H1 (cell line): ENCODE measurements at regions not wholly inside any gene's neighbourhood (a gene's known extent, or its start where the extent isn't known, plus 50 kb on each side); places are given as distances from the start of the nearest gene placed in this dataset.

Experiments used
- CTCF ChIA-PET: fragments of 300-600 bp; sonication (Branson Sonifier 250); formaldehyde crosslinking; loops from one replicate; lab custom pipeline; 2021; ENCODE audit not compliant: partially characterized antibody; lab: Charles Lee
- POLR2A ChIA-PET: fragments of 300-600 bp; sonication (Branson Sonifier 250); formaldehyde crosslinking; loops from one replicate; lab custom pipeline; 2021; ENCODE audit warnings: inconsistent platforms; ENCODE audit not compliant: partially characterized antibody; lab: Charles Lee
- DNase-seq, 2 experiments: peaks; one replicate each; pipeline versions ENCODE4 v3.0.0 to v3.0.0-alpha.2; 2010 to 2022; ENCODE audit warnings: low spot score in 2 of 2, low read depth in 1 of 2, mixed read lengths in 1 of 2
- FAIRE-seq: peaks from 2 replicates; lab custom pipeline; 2011; peaks lifted over from hg19 to GRCh38; lab: Jason Lieb, UNC
- H2AFZ ChIP-seq: 2 replicates; pipeline ENCODE4 v1.8.1; 2012; ENCODE audit warnings: low read length, inconsistent platforms
- H2AK5ac ChIP-seq: 2 replicates; pipeline ENCODE4 v1.6.1; 2013; ENCODE audit warnings: low read depth, low read length
- H2BK120ac ChIP-seq: replicated peaks from 2 replicates; pipeline ENCODE3; 2013; ENCODE audit warnings: low read depth, low read length, inconsistent platforms
- H2BK12ac ChIP-seq: 2 replicates; pipeline ENCODE4 v1.6.1; 2013; ENCODE audit warnings: low read depth, low read length
- H2BK15ac ChIP-seq: 2 replicates; pipeline ENCODE4 v1.6.1; 2013; ENCODE audit warnings: low read length
- H2BK20ac ChIP-seq: 2 replicates; pipeline ENCODE4 v1.6.1; 2013; ENCODE audit warnings: low read length
- H2BK5ac ChIP-seq: 2 replicates; pipeline ENCODE4 v1.6.1; 2013; ENCODE audit warnings: low read depth, low read length
- H3K14ac ChIP-seq: 2 replicates; pipeline ENCODE4 v1.6.1; 2013; ENCODE audit warnings: inconsistent platforms; ENCODE audit not compliant: insufficient read length
- H3K18ac ChIP-seq: 2 replicates; pipeline ENCODE4 v1.6.1; 2013; ENCODE audit warnings: low read length; ENCODE audit errors: extremely low read depth
- H3K23ac ChIP-seq: 2 replicates; pipeline ENCODE4 v1.6.1; 2013; ENCODE audit warnings: inconsistent platforms; ENCODE audit not compliant: insufficient read length
- H3K23me2 ChIP-seq: 2 replicates; pipeline ENCODE4 v1.6.1; 2013; ENCODE audit warnings: low read depth, low read length
- H3K27ac ChIP-seq: 2 replicates; pipeline ENCODE4 v1.6.1; 2011; ENCODE audit warnings: low read depth, low read length, inconsistent platforms
- H3K27me3 ChIP-seq, 4 experiments: replicated peaks in 1 of 4; 1 replicate in 1 of 4; 2 replicates in 3 of 4; pipeline versions ENCODE4 v1.6.1 to v1.8.1; 2011 to 2013; ENCODE audit warnings: low read length in 3 of 4, mild to moderate bottlenecking in 3 of 4, inconsistent platforms in 2 of 4, mixed read lengths in 2 of 4, moderate library complexity in 1 of 4; ENCODE audit not compliant: control insufficient read depth in 3 of 4, insufficient read depth in 3 of 4; ENCODE audit errors: extremely low read depth in 1 of 4
- H3K36me3 ChIP-seq, 4 experiments: 2 replicates each; pipeline versions ENCODE4 v1.6.1 to v1.8.1; 2011 to 2013; ENCODE audit warnings: mild to moderate bottlenecking in 4 of 4, low read length in 3 of 4, moderate library complexity in 2 of 4, control low read depth in 1 of 4, inconsistent platforms in 1 of 4; ENCODE audit not compliant: insufficient read depth in 4 of 4, control insufficient read depth in 2 of 4
- H3K4ac ChIP-seq: replicated peaks from 2 replicates; pipeline ENCODE3; 2013; ENCODE audit warnings: low read length, low read depth, mixed read lengths, inconsistent platforms; ENCODE audit not compliant: insufficient read length
- H3K4me1 ChIP-seq, 4 experiments: replicated peaks in 1 of 4; 1 replicate in 1 of 4; 2 replicates in 3 of 4; pipeline versions ENCODE4 v1.6.1 to v1.8.1; 2011 to 2013; ENCODE audit warnings: low read length in 3 of 4, inconsistent platforms in 2 of 4, mixed read lengths in 1 of 4; ENCODE audit not compliant: insufficient read depth in 4 of 4, control insufficient read depth in 3 of 4
- H3K4me2 ChIP-seq, 2 experiments: 2 replicates each; pipeline versions ENCODE4 v1.6.1 to v1.8.1; 2011 to 2013; ENCODE audit warnings: low read depth in 2 of 2, low read length in 2 of 2, control low read depth in 1 of 2, inconsistent platforms in 1 of 2, mild to moderate bottlenecking in 1 of 2; ENCODE audit not compliant: insufficient read depth in 1 of 2
- H3K4me3 ChIP-seq, 4 experiments: fragments of 200-600, 300-600 bp in 1 of 4; sonication (generic), shearing (Covaris generic), sonication (Bioruptor Twin) in 1 of 4; 2 replicates each; pipeline versions ENCODE4 v1.5.1 to v1.8.1; 2011 to 2016; ENCODE audit warnings: low read length in 4 of 4, low read depth in 3 of 4, control low read depth in 2 of 4, inconsistent platforms in 2 of 4, mild to moderate bottlenecking in 2 of 4, mixed read lengths in 1 of 4, moderate library complexity in 1 of 4; ENCODE audit not compliant: insufficient read depth in 2 of 4; ENCODE audit errors: extremely low read depth in 1 of 4
- H3K56ac ChIP-seq: replicated peaks from 2 replicates; pipeline ENCODE3; 2013; ENCODE audit warnings: low read depth, mild to moderate bottlenecking, mixed read lengths, low read length, inconsistent platforms; ENCODE audit not compliant: insufficient read length
- H3K79me1 ChIP-seq: 2 replicates; pipeline ENCODE4 v1.6.1; 2013; ENCODE audit warnings: low read depth, low read length, control low read depth
- H3K79me2 ChIP-seq, 2 experiments: 2 replicates each; pipeline versions ENCODE4 v1.6.1 to v1.8.1; 2012 to 2013; ENCODE audit warnings: low read length in 2 of 2, mild to moderate bottlenecking in 2 of 2, inconsistent platforms in 1 of 2; ENCODE audit not compliant: insufficient read depth in 2 of 2, control insufficient read depth in 1 of 2
- H3K9ac ChIP-seq, 4 experiments: replicated peaks in 1 of 4; 1 replicate in 1 of 4; 2 replicates in 3 of 4; pipeline versions ENCODE4 v1.6.1 to v1.8.1; 2011 to 2013; ENCODE audit warnings: low read depth in 3 of 4, low read length in 3 of 4, control low read depth in 2 of 4, mild to moderate bottlenecking in 2 of 4, moderate library complexity in 2 of 4, inconsistent platforms in 1 of 4; ENCODE audit errors: extremely low read depth in 1 of 4
- H3K9me3 ChIP-seq, 2 experiments: 2 replicates each; pipeline versions ENCODE4 v1.6.1 to v1.8.1; 2012 to 2013; ENCODE audit warnings: mild to moderate bottlenecking in 2 of 2, moderate library complexity in 2 of 2, control low read depth in 1 of 2, inconsistent platforms in 1 of 2, low read depth in 1 of 2, low read length in 1 of 2, mixed read lengths in 1 of 2; ENCODE audit not compliant: insufficient read depth in 2 of 2
- H4K20me1 ChIP-seq, 2 experiments: replicated peaks in 1 of 2; 2 replicates each; pipeline versions ENCODE3 to v1.8.1; 2011 to 2013; ENCODE audit warnings: inconsistent platforms in 2 of 2, low read length in 2 of 2, mild to moderate bottlenecking in 1 of 2; ENCODE audit not compliant: insufficient read depth in 2 of 2, control insufficient read depth in 1 of 2
- H4K5ac ChIP-seq: 2 replicates; pipeline ENCODE4 v1.6.1; 2013; ENCODE audit warnings: low read length, low read depth, mixed read lengths, inconsistent platforms; ENCODE audit not compliant: insufficient read length
- H4K8ac ChIP-seq: 2 replicates; pipeline ENCODE4 v1.8.0; 2013; ENCODE audit warnings: mild to moderate bottlenecking, moderate library complexity, low read length, inconsistent platforms; ENCODE audit not compliant: insufficient read depth; ENCODE audit errors: extremely low read depth
- H4K91ac ChIP-seq: replicated peaks from 2 replicates; pipeline ENCODE3; 2013; ENCODE audit warnings: low read length, mixed read lengths, inconsistent platforms; ENCODE audit not compliant: insufficient read length
- CHD1 ChIP-seq: IDR thresholded peaks from 2 replicates; pipeline ENCODE4 v1.6.1; 2012; ENCODE audit warnings: low read depth, low read length, improper control_type of control experiment
- GTF2F1 ChIP-seq: IDR thresholded peaks from 2 replicates; pipeline ENCODE4 v1.6.1; 2012; ENCODE audit warnings: low read depth, low read length, improper control_type of control experiment, borderline replicate concordance
- RAD21 ChIP-seq, 2 experiments: IDR thresholded peaks in 1 of 2; conservative IDR thresholded peaks in 1 of 2; 2 replicates each; pipeline ENCODE4 v1.6.1; 2011; ENCODE audit warnings: low read depth in 2 of 2, low read length in 2 of 2, improper control_type of control experiment in 1 of 2, inconsistent platforms in 1 of 2, mild to moderate bottlenecking in 1 of 2, moderate library complexity in 1 of 2
- RNF2 ChIP-seq: fragments of 200-900, 300-1000 bp; sonication (generic); IDR thresholded peaks from 2 replicates; pipeline ENCODE4 v1.7.1; 2016; ENCODE audit warnings: borderline replicate concordance, low read depth, mild to moderate bottlenecking, antibody characterized with exemption, low read length; ENCODE audit not compliant: poor library complexity, severe bottlenecking; ENCODE audit errors: missing control alignments
- SIRT6 ChIP-seq: IDR thresholded peaks from one replicate; pipeline ENCODE4 v1.7.1; 2012; ENCODE audit warnings: low read length, inconsistent platforms
- SRF ChIP-seq: IDR thresholded peaks from 2 replicates; pipeline ENCODE4 v1.6.1; 2011; ENCODE audit warnings: mild to moderate bottlenecking, low read depth, low read length, moderate library complexity
- TAF1 ChIP-seq: IDR thresholded peaks from 2 replicates; pipeline ENCODE4 v1.6.1; 2011; ENCODE audit warnings: mild to moderate bottlenecking, low read depth, low read length
- WGBS, 2 experiments: shearing (Covaris generic) in 1 of 2; methylation state at CpG; one replicate each; pipeline versions ENCODE4 v1.1.6 to v1.1.7; 2013 to 2015; ENCODE audit warnings: low lambda C conversion rate in 2 of 2, mixed read lengths in 2 of 2, inconsistent platforms in 1 of 2, low coverage in 1 of 2, missing lambda C conversion rate in 1 of 2; ENCODE audit not compliant: insufficient replicate concordance in 2 of 2, insufficient coverage in 1 of 2, insufficient read length in 1 of 2; ENCODE audit errors: extremely low coverage in 1 of 2, missing lambda C conversion rate in 1 of 2; 5-methylcytosine and 5-hydroxymethylcytosine counted together
- TF ChIP-seq, protein P1 (sequence below): IDR thresholded peaks from 2 replicates; pipeline ENCODE4 v1.6.1; 2012; ENCODE audit warnings: low read length, inconsistent platforms
- TF ChIP-seq, protein P2 (sequence below): IDR thresholded peaks from 2 replicates; pipeline ENCODE4 v1.6.1; 2011; ENCODE audit warnings: low read depth, mild to moderate bottlenecking, low read length; ENCODE audit not compliant: insufficient read depth
- TF ChIP-seq, protein P3 (sequence below): IDR thresholded peaks from 2 replicates; pipeline ENCODE4 v1.6.1; 2011; ENCODE audit warnings: low read length, improper control_type of control experiment

DNA sequence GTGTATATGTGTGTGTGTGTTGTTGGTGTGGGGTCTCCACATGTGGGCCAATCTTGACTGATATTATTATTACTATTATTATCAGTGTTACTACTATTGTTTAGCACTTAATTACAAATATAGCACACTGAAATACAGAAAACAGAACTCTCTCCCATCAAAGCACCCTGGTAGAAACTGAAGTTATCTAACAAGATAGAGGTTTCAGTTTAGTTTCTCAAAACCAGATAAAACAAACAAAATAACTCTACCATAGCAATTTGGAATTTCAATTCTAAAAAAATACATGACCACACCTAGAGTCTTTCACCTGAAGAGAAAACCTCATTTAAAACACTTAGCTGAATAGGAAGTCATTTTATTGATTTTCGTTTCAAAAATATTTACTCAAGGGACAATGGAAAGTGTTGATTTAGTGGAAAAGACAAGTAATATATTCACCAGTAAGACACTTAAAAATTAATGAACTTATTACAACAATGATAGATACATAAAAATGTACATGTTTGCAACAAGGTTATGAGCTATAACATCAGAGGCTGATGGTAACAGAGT, 252.3 kb downstream of the PDHA2 start:
- WGBS, 2 experiments = 90% methylated on average over 1 of the region's 1 CpG; no CpG with 5 or more reads in 1 of the 2 experiments
- CTCF ChIA-PET = no interaction called here
- Histone ChIP-seq H2BK20ac (no peak overlapping the region), H2BK120ac (no peak overlapping the region), H2BK5ac (no peak overlapping the region), H3K4me2 (no peak overlapping the region), H3K14ac (no peak overlapping the region), H3K4me3 (no peak overlapping the region), H3K79me2 (no peaks in the 10 kb centered on the region), H4K91ac (no peak overlapping the region), H3K9me3 (no peaks in the 10 kb centered on the region), H4K20me1 (no peaks in the 10 kb centered on the region), H3K79me1 (no peaks in the 10 kb centered on the region), H3K27me3 (no peaks in the 10 kb centered on the region), H2AFZ (no peak overlapping the region), H3K56ac (no peak overlapping the region), H3K4ac (no peak overlapping the region), H2AK5ac (no peak overlapping the region), H3K23me2 (no peaks in the 10 kb centered on the region), H3K18ac (no peak overlapping the region), H3K4me1 (no peaks in the 10 kb centered on the region), H4K5ac (no peak overlapping the region), H3K36me3 (no peaks in the 10 kb centered on the region), H4K8ac (no peak overlapping the region), H2BK15ac (no peak overlapping the region), H2BK12ac (no peak overlapping the region), H3K23ac (no peak overlapping the region), H3K9ac (no peak overlapping the region), H3K27ac (no peak overlapping the region)
- DNase-seq = no peak
- POLR2A ChIA-PET = no interaction called here
- no peak for FAIRE-seq
- TF ChIP-seq SIRT6 (no peak), RAD21 (IDR thresholded peaks at IDR 0.05 in 1 of 2, conservative IDR thresholded peaks at IDR 0.05 in 1 of 2; ENCODE audit: low read depth in 2 of 2, low read length in 2 of 2) (no peak), GTF2F1 (no peak), SRF (no peak), RNF2 (no peak), CHD1 (no peak), TAF1 (no peak)
- TF ChIP-seq, protein P1, sequence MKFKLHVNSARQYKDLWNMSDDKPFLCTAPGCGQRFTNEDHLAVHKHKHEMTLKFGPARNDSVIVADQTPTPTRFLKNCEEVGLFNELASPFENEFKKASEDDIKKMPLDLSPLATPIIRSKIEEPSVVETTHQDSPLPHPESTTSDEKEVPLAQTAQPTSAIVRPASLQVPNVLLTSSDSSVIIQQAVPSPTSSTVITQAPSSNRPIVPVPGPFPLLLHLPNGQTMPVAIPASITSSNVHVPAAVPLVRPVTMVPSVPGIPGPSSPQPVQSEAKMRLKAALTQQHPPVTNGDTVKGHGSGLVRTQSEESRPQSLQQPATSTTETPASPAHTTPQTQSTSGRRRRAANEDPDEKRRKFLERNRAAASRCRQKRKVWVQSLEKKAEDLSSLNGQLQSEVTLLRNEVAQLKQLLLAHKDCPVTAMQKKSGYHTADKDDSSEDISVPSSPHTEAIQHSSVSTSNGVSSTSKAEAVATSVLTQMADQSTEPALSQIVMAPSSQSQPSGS = no peak
- TF ChIP-seq, protein P2, sequence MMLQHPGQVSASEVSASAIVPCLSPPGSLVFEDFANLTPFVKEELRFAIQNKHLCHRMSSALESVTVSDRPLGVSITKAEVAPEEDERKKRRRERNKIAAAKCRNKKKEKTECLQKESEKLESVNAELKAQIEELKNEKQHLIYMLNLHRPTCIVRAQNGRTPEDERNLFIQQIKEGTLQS = no peak
- TF ChIP-seq, protein P3, sequence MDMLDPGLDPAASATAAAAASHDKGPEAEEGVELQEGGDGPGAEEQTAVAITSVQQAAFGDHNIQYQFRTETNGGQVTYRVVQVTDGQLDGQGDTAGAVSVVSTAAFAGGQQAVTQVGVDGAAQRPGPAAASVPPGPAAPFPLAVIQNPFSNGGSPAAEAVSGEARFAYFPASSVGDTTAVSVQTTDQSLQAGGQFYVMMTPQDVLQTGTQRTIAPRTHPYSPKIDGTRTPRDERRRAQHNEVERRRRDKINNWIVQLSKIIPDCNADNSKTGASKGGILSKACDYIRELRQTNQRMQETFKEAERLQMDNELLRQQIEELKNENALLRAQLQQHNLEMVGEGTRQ = no peak
